ENCODE measurements at regions not wholly inside any gene's neighbourhood (a gene's known extent, or its start where the extent isn't known, plus 50 kb on each side); places are given as distances from the start of the nearest gene placed in this dataset.

DNA sequence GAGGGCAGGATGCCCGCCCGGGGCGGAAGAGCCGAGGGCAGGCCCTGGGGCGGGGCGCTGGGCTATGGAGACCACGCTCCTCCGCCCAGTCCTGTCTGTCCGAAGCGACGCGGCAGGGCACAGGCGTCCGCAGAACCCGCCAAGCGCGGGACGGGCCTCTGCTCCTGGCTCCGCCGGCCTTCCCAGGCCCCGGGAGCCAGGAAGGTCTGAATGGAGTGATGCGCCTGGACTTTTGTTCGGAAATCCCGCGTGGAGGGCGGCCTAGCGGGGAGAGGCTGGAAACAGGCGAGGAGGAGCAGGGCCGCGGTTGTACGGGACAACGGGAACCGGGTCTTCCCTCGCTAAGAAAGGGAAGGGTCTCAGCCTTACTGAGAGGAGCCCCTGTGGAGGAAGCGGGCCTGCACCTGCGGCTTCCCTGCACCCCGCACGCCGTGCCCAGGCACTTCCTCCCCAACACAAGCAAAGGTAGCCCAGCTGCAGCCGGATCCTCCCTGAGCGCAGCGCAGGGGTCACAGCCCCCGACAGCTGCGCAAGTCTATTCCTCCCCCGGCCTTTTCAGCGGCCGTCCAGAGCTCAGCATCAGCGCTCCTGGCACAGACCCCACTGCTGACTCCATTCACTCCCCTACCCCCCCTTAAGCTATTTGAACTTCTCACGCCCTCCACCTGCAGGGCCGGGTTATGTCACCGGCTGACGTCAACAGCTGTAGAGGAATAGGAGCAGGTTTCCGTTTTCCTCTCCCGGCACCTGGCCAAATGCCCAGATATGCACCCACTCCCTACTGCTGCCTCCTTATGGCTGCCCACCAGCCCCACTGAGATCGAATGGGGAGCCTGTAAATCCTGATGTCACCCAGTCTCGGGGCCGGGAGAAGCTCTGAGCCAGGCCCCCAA, 143.2 kb upstream of the RET start:
- no peak for DNase-seq

DNA sequence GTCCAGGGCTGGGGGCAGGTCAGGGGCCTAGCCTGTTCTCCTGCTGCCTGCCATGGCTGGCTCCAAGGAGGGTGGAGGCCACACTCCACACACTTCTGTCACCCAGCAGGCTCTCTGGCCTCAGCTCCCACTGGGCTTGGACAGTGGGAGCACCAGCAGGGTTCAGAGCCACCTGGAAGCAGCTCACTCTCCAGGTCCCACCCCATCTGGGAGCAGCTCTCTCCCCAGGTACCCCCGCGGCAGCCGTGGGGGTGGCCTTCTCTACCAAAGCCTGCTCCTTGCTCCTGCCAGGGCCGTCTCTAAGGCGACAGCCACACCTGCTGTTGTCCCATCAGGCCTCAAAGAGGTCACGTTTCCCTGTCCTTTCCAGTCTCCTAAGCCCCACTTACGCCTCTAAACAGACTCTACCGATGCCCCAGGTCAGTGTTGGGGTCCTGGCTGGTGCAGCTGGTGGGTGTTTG, 142.5 kb upstream of the RET start:
- DNase-seq: no peak

- DNase-seq: no peak
These were observed 142.0 kb upstream of the RET start for GRCh38 chr10:42934842-42935241.

DNA sequence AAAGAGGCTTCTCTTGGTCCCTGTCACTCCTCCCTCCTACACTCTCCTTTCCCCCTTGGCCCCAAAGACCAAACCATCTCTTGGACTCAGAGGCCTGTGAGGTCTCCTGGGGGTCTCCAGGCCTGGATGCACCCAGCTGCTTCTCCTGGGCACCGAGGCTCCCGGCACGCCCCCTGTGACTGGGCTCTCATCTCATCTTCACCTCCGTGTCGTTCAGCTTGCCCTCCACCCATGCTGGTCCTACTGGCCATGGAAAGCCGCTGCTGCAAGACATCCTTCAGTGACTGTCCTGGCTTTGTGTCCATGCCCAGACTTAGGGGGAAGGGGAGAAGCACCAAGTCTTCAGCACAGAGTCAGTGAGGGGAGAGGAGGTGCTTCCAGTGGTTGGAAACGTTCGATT, 141.4 kb upstream of the RET start:
- DNase-seq: no peak

- DNase-seq: no peak
These were observed 140.3 kb upstream of the RET start for GRCh38 chr10:42936580-42936979.

DNA sequence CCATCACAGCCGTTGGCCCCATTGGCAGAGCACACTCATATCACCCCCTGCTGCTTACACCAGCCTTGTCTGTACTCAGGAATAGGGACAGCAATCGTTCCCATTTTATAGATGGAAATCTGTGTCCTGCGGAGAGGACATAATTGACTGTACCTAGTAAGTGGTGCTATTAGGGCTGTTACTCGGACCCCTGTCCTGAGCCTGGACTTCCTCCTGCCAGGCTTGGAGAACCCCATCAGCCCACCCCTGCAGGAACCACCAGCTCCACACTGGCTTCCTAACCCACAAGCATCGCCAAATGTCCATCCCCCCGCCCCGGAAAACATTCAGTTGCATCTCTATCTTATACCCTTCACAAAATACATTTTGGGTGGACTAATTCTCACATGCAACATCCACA, 139.8 kb upstream of the RET start:
- no peak for DNase-seq

- no peak for DNase-seq
These were observed 139.2 kb upstream of the RET start for GRCh38 chr10:42937649-42938180.

- DNase-seq: no peak
These were observed 138.5 kb upstream of the RET start for GRCh38 chr10:42938351-42938750.

- no peak for DNase-seq
These were observed 137.6 kb upstream of the RET start for GRCh38 chr10:42939237-42939636.

GRCh38 chr10:42939685-42940366, 137.0 kb upstream of the RET start:
- DNase-seq: no peak

- no peak for DNase-seq
These were observed 136.2 kb upstream of the RET start for GRCh38 chr10:42940487-42941294.

DNA sequence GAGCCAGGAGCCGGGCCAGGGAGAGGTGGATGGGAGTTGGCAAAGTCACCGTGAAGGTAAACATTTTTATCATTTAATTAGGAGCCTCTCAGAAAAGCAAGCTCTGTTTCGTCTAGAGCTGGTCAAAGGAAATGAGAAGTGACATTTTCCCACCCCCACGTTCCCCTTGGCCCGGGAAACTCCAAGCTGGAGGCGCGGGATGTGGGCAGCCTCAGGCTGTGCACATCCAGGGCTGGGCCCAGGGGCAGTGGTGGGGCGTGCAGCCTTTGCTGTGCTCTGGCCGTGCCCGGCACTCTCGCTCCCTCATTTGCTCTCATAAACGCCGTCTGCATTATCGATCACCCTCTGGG, 135.6 kb upstream of the RET start:
- no peak for DNase-seq

GRCh38 chr10:42941790-42942189, 135.1 kb upstream of the RET start:
- no peak for DNase-seq

GRCh38 chr10:42942279-42942950, 134.5 kb upstream of the RET start:
- DNase-seq: no peak

- DNase-seq: no peak
These were observed 133.6 kb upstream of the RET start for GRCh38 chr10:42943025-42943818.

DNA sequence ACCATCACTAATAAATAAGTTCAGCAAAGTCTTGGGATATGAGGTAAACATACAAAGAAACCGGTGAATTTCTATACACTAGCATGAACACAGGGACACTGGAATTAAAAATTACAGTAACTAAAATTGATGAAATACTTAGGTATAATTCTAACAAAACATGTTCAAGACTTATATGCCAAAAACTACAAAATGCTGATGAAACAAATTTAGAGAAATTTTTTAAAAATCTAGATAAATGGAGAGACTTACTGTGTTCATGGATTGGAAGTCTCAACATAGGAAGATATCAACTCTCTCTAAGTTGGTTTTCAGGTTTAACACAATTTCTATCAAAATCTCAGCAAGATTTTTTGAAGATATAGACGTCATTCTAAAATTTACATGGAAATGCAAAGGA, 128.8 kb upstream of the RET start:
- no peak for DNase-seq

DNA sequence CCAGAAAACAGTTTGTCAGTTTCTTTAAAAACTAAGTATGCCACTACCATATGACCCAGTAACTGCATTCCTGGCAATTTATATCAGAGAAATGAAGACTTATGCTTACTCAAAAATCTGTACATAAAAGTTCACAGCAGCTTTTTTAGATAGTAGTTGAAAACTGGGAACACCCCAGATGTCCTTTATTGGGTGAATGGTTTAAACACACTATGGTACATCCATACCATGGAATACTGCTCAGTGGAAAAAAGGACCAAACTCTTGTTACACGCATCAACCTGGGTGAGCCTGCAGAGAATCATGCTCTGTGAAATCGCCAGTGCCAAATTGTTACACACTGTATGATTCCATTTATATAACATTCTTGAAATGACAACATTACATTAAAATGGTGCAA, 127.6 kb upstream of the RET start:
- no peak for DNase-seq

- DNase-seq: peak; percentile 18
These were observed 126.0 kb upstream of the RET start for GRCh38 chr10:42950606-42951485.

DNA sequence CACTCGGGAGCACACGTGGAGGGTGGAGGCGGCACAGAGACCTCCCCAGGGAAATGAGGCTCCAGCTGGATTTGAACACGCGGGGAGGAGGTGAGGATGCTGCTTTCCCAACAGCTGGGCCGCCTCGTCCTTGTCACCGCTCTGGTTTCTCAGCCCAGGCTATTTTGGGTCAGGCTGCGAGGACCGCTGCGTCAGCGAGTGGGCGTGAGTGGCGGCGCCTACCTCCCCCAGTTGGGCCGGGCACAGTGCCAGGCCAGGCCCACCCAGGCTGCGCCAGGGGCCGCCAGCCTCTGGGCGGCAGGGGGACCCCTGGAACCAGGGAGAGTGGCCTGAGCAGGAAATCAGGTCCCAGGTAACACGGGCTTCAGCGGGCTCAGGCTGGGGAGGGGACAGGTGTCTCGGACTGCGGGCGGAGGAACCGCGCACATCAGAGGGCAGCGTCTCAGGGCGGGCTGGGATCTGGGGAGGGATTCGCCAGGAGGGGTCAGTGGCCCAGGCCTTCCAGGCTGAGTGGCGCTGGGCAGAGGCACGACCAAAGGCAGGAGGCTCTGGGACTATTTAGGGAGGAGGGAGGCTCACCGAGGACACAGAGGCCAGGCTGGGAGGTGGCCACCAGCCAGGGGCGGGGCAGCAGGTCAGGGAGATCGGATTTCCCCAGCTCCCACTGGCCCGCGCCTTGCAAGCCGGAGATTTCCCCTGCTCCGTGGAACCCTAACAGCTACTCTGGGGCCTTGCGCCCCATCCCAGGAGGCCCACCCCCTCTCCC, 125.2 kb upstream of the RET start:
- DNase-seq: peak; percentile 10

- DNase-seq: peak; percentile 13
These were observed 124.5 kb upstream of the RET start for GRCh38 chr10:42952349-42952748.
